Adrenal gland (tissue), 5 donors: ENCODE measurements at regions not wholly inside any gene's neighbourhood (a gene's known extent, or its start where the extent isn't known, plus 50 kb on each side); places are given as distances from the start of the nearest gene placed in this dataset.

Experiments
- CTCF ChIP-seq, 6 experiments: fragments of 450-650 bp in 4 of 6; fragments of 200-600 bp in 2 of 6; sonication (generic) in 1 of 6; IDR thresholded peaks; 1 replicate in 5 of 6; 2 replicates in 1 of 6; pipeline versions ENCODE4 v1.5.1 to v1.8.0; 2016 to 2021; ENCODE audit warnings: antibody characterized with exemption in 6 of 6, mild to moderate bottlenecking in 2 of 6, moderate library complexity in 1 of 6
- POLR2A ChIP-seq, 2 donors: fragments of 450-650 bp; IDR thresholded peaks; one replicate each; pipeline ENCODE4 v1.6.1; 2017; ENCODE audit warnings: antibody characterized with exemption in 2 of 2, mild to moderate bottlenecking in 2 of 2, moderate library complexity in 1 of 2
- donor health status: DM: no; HTN: no; CAD: no.

GRCh38 chr18:1916869-1917523 is 654.3 kb downstream of the METTL4 start:
- TF ChIP-seq CTCF (IDR thresholded peaks at IDR 0.05) (no peak), POLR2A (IDR thresholded peaks at IDR 0.05) (no peak)
